H1 (cell line): ENCODE measurements at regions not wholly inside any gene's neighbourhood (a gene's known extent, or its start where the extent isn't known, plus 50 kb on each side); places are given as distances from the start of the nearest gene placed in this dataset.

ENCODE experiments used
- BRCA1 ChIP-seq: IDR thresholded peaks from 2 replicates; pipeline ENCODE4 v1.6.1; 2012; ENCODE audit warnings: low read depth, low read length, improper control_type of control experiment
- RAD21 ChIP-seq, 2 experiments: IDR thresholded peaks in 1 of 2; conservative IDR thresholded peaks in 1 of 2; 2 replicates each; pipeline ENCODE4 v1.6.1; 2011; ENCODE audit warnings: low read depth in 2 of 2, low read length in 2 of 2, improper control_type of control experiment in 1 of 2, inconsistent platforms in 1 of 2, mild to moderate bottlenecking in 1 of 2, moderate library complexity in 1 of 2
- SUZ12 ChIP-seq: fragments of 200-600 bp; sonication (generic); IDR thresholded peaks from 2 replicates; pipeline ENCODE4 v1.6.1; 2012; ENCODE audit warnings: mild to moderate bottlenecking, inconsistent platforms, low read length, moderate library complexity, mixed read lengths
- TF ChIP-seq, protein P1 (sequence below): fragments of 300-600 bp; sonication (generic); IDR thresholded peaks from 2 replicates; pipeline ENCODE4 v1.7.1; 2012; ENCODE audit warnings: low read length, moderate library complexity, mild to moderate bottlenecking, inconsistent platforms; ENCODE audit not compliant: insufficient replicate concordance

DNA sequence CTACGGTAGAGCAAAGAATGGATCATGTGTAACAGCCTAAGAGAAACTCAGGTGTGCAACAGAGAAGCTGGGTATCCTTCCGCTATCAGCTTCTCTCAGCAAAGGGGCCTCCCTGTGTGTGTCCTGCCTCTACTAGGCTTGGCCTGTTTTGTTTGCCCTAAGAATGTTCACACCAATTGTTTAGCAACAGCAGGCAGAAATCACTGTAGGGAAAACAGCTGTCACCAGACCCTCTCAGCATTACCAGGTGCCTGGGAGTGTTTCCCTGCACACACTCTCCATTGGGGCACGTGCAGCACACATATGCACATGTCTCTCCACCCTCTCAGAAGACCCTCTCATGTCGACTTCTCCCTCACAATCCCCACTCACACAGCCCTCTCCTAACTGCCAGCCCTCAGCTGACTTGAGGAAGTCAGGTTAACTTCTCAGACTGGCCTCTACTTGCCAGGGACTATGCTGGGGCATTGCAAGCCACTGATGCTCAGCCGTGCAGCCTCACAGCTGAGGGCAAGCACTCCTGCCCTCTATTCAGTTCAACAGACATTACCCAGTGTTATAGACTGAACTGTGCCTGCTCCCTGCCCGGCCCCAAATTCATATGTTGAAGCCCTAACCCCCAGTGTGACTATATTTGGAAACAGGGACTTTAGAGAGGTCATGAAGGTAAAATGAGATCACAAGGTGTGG, 97.6 kb downstream of the TRIM29 start (continued):
- no peak for TF ChIP-seq RAD21 (IDR thresholded peaks at IDR 0.05 in 1 of 2, conservative IDR thresholded peaks at IDR 0.05 in 1 of 2; ENCODE audit: low read depth in 2 of 2, low read length in 2 of 2)
- TF ChIP-seq, protein P1, sequence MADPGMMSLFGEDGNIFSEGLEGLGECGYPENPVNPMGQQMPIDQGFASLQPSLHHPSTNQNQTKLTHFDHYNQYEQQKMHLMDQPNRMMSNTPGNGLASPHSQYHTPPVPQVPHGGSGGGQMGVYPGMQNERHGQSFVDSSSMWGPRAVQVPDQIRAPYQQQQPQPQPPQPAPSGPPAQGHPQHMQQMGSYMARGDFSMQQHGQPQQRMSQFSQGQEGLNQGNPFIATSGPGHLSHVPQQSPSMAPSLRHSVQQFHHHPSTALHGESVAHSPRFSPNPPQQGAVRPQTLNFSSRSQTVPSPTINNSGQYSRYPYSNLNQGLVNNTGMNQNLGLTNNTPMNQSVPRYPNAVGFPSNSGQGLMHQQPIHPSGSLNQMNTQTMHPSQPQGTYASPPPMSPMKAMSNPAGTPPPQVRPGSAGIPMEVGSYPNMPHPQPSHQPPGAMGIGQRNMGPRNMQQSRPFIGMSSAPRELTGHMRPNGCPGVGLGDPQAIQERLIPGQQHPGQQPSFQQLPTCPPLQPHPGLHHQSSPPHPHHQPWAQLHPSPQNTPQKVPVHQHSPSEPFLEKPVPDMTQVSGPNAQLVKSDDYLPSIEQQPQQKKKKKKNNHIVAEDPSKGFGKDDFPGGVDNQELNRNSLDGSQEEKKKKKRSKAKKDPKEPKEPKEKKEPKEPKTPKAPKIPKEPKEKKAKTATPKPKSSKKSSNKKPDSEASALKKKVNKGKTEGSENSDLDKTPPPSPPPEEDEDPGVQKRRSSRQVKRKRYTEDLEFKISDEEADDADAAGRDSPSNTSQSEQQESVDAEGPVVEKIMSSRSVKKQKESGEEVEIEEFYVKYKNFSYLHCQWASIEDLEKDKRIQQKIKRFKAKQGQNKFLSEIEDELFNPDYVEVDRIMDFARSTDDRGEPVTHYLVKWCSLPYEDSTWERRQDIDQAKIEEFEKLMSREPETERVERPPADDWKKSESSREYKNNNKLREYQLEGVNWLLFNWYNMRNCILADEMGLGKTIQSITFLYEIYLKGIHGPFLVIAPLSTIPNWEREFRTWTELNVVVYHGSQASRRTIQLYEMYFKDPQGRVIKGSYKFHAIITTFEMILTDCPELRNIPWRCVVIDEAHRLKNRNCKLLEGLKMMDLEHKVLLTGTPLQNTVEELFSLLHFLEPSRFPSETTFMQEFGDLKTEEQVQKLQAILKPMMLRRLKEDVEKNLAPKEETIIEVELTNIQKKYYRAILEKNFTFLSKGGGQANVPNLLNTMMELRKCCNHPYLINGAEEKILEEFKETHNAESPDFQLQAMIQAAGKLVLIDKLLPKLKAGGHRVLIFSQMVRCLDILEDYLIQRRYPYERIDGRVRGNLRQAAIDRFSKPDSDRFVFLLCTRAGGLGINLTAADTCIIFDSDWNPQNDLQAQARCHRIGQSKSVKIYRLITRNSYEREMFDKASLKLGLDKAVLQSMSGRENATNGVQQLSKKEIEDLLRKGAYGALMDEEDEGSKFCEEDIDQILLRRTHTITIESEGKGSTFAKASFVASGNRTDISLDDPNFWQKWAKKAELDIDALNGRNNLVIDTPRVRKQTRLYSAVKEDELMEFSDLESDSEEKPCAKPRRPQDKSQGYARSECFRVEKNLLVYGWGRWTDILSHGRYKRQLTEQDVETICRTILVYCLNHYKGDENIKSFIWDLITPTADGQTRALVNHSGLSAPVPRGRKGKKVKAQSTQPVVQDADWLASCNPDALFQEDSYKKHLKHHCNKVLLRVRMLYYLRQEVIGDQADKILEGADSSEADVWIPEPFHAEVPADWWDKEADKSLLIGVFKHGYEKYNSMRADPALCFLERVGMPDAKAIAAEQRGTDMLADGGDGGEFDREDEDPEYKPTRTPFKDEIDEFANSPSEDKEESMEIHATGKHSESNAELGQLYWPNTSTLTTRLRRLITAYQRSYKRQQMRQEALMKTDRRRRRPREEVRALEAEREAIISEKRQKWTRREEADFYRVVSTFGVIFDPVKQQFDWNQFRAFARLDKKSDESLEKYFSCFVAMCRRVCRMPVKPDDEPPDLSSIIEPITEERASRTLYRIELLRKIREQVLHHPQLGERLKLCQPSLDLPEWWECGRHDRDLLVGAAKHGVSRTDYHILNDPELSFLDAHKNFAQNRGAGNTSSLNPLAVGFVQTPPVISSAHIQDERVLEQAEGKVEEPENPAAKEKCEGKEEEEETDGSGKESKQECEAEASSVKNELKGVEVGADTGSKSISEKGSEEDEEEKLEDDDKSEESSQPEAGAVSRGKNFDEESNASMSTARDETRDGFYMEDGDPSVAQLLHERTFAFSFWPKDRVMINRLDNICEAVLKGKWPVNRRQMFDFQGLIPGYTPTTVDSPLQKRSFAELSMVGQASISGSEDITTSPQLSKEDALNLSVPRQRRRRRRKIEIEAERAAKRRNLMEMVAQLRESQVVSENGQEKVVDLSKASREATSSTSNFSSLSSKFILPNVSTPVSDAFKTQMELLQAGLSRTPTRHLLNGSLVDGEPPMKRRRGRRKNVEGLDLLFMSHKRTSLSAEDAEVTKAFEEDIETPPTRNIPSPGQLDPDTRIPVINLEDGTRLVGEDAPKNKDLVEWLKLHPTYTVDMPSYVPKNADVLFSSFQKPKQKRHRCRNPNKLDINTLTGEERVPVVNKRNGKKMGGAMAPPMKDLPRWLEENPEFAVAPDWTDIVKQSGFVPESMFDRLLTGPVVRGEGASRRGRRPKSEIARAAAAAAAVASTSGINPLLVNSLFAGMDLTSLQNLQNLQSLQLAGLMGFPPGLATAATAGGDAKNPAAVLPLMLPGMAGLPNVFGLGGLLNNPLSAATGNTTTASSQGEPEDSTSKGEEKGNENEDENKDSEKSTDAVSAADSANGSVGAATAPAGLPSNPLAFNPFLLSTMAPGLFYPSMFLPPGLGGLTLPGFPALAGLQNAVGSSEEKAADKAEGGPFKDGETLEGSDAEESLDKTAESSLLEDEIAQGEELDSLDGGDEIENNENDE, result no peak
- TF ChIP-seq SUZ12, result no peak
- TF ChIP-seq BRCA1, result no peak
